ENCODE measurements at regions not wholly inside any gene's neighbourhood (a gene's known extent, or its start where the extent isn't known, plus 50 kb on each side); places are given as distances from the start of the nearest gene placed in this dataset.
A peak's percentile ranks its signal among the peaks of the same experiment; 100 is the strongest.

DNA sequence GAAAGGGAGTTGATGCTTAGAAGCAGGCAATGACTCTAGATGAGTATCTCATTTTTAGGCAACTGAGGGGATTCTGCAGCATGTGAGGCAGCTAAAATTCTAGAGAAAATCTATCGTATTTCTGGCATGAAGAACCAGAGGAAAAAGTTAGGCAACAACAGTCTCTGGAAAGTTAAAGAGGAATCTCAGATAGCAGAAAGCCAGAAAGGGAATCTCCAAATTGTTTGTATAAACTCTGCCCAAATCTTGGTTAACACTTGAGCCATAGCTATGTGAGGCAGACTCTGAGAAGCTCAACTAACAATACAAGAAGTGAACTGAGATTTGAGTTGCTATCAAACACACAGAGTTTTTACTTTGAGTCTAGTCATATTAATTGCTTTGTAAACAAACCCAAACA, 215.8 kb upstream of the FZD8 start:
- no peak overlapping the region for H3K27ac ChIP-seq (ENCODE audit: low read depth, low read length)
- no peak for TF ChIP-seq EZH2 (IDR thresholded peaks at IDR 0.05; ENCODE audit: insufficient read depth, low read length)
- TF ChIP-seq, protein P1, sequence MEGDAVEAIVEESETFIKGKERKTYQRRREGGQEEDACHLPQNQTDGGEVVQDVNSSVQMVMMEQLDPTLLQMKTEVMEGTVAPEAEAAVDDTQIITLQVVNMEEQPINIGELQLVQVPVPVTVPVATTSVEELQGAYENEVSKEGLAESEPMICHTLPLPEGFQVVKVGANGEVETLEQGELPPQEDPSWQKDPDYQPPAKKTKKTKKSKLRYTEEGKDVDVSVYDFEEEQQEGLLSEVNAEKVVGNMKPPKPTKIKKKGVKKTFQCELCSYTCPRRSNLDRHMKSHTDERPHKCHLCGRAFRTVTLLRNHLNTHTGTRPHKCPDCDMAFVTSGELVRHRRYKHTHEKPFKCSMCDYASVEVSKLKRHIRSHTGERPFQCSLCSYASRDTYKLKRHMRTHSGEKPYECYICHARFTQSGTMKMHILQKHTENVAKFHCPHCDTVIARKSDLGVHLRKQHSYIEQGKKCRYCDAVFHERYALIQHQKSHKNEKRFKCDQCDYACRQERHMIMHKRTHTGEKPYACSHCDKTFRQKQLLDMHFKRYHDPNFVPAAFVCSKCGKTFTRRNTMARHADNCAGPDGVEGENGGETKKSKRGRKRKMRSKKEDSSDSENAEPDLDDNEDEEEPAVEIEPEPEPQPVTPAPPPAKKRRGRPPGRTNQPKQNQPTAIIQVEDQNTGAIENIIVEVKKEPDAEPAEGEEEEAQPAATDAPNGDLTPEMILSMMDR (IDR thresholded peaks at IDR 0.05; ENCODE audit: insufficient read depth, low read depth, low read length) = no peak
- no peak overlapping the region for H2AFZ ChIP-seq (ENCODE audit: low read depth, low read length)
- H3K79me2 ChIP-seq (ENCODE audit: insufficient read depth, low read length) = no peaks in the 10 kb centered on the region
- H3K4me1 ChIP-seq (ENCODE audit: insufficient read depth, low read length) = no peaks in the 10 kb centered on the region
- H3K4me2 ChIP-seq (ENCODE audit: low read length) = no peak overlapping the region
- FAIRE-seq (no peak), DNase-seq (ENCODE audit: low read depth) (no peak)
- no peaks in the 10 kb centered on the region for H3K27me3 ChIP-seq (ENCODE audit: insufficient read depth, low read length)
- Mint-ChIP-seq H3K27me3 (ENCODE audit: low read depth, unreplicated experiment) (no peaks in the 10 kb centered on the region), H3K36me3 (ENCODE audit: low read depth, unreplicated experiment) (peaks cover 2% of the 10 kb centered on the region), H3K27ac (ENCODE audit: unreplicated experiment) (no peak overlapping the region), H3K4me3 (ENCODE audit: unreplicated experiment) (no peak overlapping the region), H3K4me1 (ENCODE audit: low read depth, unreplicated experiment) (no peaks in the 10 kb centered on the region), H3K9me3 (ENCODE audit: unreplicated experiment) (peaks cover 1% of the 10 kb centered on the region)
- no peak overlapping the region for H3K9ac ChIP-seq (ENCODE audit: low read length)
- no peaks in the 10 kb centered on the region for H3K9me3 ChIP-seq (ENCODE audit: insufficient read depth, low read depth, low read length)
- H4K20me1 ChIP-seq (ENCODE audit: insufficient read depth, low read length) = no peaks in the 10 kb centered on the region
- no peaks in the 10 kb centered on the region for H3K36me3 ChIP-seq (ENCODE audit: insufficient read depth, low read length)
- H3K4me3 ChIP-seq (ENCODE audit: insufficient read depth, low read depth, low read length) = no peak overlapping the region

DNA sequence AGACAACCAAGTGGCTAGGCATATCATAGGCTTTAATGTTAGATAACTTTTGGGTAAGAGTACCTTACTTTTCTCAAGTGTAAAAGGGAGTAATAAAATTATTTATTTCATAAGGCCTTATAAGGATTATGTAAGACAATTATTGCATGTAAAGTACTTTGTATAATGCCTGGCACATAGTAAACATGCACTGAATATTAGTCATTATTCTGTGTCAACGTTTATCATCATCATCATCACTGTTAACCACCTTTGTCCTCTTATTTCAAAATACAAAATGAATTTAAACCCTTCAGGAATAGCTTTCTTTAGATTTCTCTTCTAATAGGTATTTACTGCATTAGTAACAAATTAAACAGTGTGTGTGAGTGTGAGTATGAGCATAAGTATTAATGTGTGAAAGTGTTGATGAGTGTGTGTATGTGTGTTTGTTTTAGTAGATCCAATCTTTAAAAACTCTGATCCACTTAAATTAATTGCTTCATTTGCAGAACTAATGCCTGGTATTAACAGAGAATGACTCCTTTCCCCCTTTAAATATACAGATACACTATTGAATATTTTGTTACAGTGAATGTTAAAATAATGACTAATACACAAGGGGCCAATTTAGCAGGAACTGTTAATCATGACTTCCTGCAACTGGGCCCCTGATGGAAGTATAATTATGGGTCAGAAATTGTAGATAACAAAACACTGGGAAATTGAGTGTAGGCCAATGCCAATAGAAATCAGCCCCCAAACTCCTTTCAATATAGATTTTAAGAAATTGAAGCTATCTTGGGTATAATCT, 213.3 kb upstream of the FZD8 start:
- no peak overlapping the region for H3K9ac ChIP-seq (ENCODE audit: low read length)
- Mint-ChIP-seq H3K4me3 (ENCODE audit: unreplicated experiment) (no peak overlapping the region), H3K36me3 (ENCODE audit: low read depth, unreplicated experiment) (peaks cover 2% of the 10 kb centered on the region), H3K4me1 (ENCODE audit: low read depth, unreplicated experiment) (no peaks in the 10 kb centered on the region), H3K9me3 (ENCODE audit: unreplicated experiment) (no peaks in the 10 kb centered on the region), H3K27me3 (ENCODE audit: low read depth, unreplicated experiment) (no peaks in the 10 kb centered on the region), H3K27ac (ENCODE audit: unreplicated experiment) (no peak overlapping the region)
- H2AFZ ChIP-seq (ENCODE audit: low read depth, low read length) = no peak overlapping the region
- H3K4me2 ChIP-seq (ENCODE audit: low read length) = no peak overlapping the region
- no peaks in the 10 kb centered on the region for H3K4me1 ChIP-seq (ENCODE audit: insufficient read depth, low read length)
- H3K4me3 ChIP-seq (ENCODE audit: insufficient read depth, low read depth, low read length) = no peak overlapping the region
- FAIRE-seq (peak; percentile 80), DNase-seq (ENCODE audit: low read depth) (no peak)
- H3K27me3 ChIP-seq (ENCODE audit: insufficient read depth, low read length) = no peaks in the 10 kb centered on the region
- no peak overlapping the region for H3K27ac ChIP-seq (ENCODE audit: low read depth, low read length)
- TF ChIP-seq, protein P1 (IDR thresholded peaks at IDR 0.05; ENCODE audit: insufficient read depth, low read depth, low read length) = no peak
- no peak for TF ChIP-seq EZH2 (IDR thresholded peaks at IDR 0.05; ENCODE audit: insufficient read depth, low read length)
- H3K9me3 ChIP-seq (ENCODE audit: insufficient read depth, low read depth, low read length) = no peaks in the 10 kb centered on the region
- no peaks in the 10 kb centered on the region for H4K20me1 ChIP-seq (ENCODE audit: insufficient read depth, low read length)
- no peaks in the 10 kb centered on the region for H3K36me3 ChIP-seq (ENCODE audit: insufficient read depth, low read length)
- no peaks in the 10 kb centered on the region for H3K79me2 ChIP-seq (ENCODE audit: insufficient read depth, low read length)

DNA sequence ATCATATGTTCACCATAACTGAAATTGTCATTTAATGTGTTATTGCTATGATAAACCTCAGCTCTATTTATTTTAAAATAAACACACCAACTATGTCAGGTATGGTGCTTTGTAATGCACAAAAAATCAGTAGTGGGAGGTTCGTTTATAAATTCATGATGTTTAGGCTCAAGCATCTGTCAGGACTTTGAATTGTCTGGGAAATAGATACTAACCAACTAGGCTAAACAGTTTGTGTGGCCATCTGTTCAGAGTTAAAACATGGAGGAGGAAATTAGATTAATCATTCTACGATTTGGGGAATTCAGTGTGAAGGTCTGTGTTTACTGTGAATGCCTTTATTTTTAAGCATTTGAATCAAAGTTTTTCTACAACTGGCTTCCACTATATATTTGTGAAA, 212.6 kb upstream of the FZD8 start:
- H3K9ac ChIP-seq (ENCODE audit: low read length) = no peak overlapping the region
- no peaks in the 10 kb centered on the region for H3K4me1 Mint-ChIP-seq (ENCODE audit: low read depth, unreplicated experiment)
- no peak overlapping the region for H2AFZ ChIP-seq (ENCODE audit: low read depth, low read length)
- TF ChIP-seq, protein P1 (IDR thresholded peaks at IDR 0.05; ENCODE audit: insufficient read depth, low read depth, low read length) = no peak
- no peak for TF ChIP-seq EZH2 (IDR thresholded peaks at IDR 0.05; ENCODE audit: insufficient read depth, low read length)
- H3K4me1 ChIP-seq (ENCODE audit: insufficient read depth, low read length) = no peaks in the 10 kb centered on the region
- H4K20me1 ChIP-seq (ENCODE audit: insufficient read depth, low read length) = no peaks in the 10 kb centered on the region
- no peak for FAIRE-seq
- H3K36me3 Mint-ChIP-seq (ENCODE audit: low read depth, unreplicated experiment) = peaks cover 2% of the 10 kb centered on the region
- no peak overlapping the region for H3K27ac Mint-ChIP-seq (ENCODE audit: unreplicated experiment)
- H3K27ac ChIP-seq (ENCODE audit: low read depth, low read length) = no peak overlapping the region
- H3K27me3 ChIP-seq (ENCODE audit: insufficient read depth, low read length) = no peaks in the 10 kb centered on the region
- H3K27me3 Mint-ChIP-seq (ENCODE audit: low read depth, unreplicated experiment) = no peaks in the 10 kb centered on the region
- H3K4me2 ChIP-seq (ENCODE audit: low read length) = no peak overlapping the region
- H3K9me3 Mint-ChIP-seq (ENCODE audit: unreplicated experiment) = no peaks in the 10 kb centered on the region
- no peak overlapping the region for H3K4me3 Mint-ChIP-seq (ENCODE audit: unreplicated experiment)
- H3K4me3 ChIP-seq (ENCODE audit: insufficient read depth, low read depth, low read length) = no peak overlapping the region
- H3K79me2 ChIP-seq (ENCODE audit: insufficient read depth, low read length) = no peaks in the 10 kb centered on the region
- H3K9me3 ChIP-seq (ENCODE audit: insufficient read depth, low read depth, low read length) = no peaks in the 10 kb centered on the region
- H3K36me3 ChIP-seq (ENCODE audit: insufficient read depth, low read length) = no peaks in the 10 kb centered on the region
- no peak for DNase-seq (ENCODE audit: low read depth)

Measured in astrocyte (in vitro differentiated cells and primary cell).